IMR-90 (cell line): ENCODE measurements at regions not wholly inside any gene's neighbourhood (a gene's known extent, or its start where the extent isn't known, plus 50 kb on each side); places are given as distances from the start of the nearest gene placed in this dataset.

Experiments
- ATAC-seq: fragments of 200-7000 bp; cut with Tn5 transposase; 2 replicates; pipeline ENCODE4 v1.9.1; 2020; ENCODE audit warnings: low read depth, mild to moderate bottlenecking, moderate library complexity
- BruUV-seq: library from RNA; stranded (reverse); fragments of 400-500 nt; replicated peaks from 2 replicates; lab custom pipeline; 2021; lab: Mats Ljungman, UMichigan
- CTCF ChIA-PET: fragments of 300-600 bp; formaldehyde crosslinking; extraction: SDS; loops from one replicate; lab custom pipeline; 2021; ENCODE audit warnings: antibody characterized with exemption; lab: Yijun Ruan, JAX
- POLR2A ChIA-PET: fragments of 300-600 bp; sonication (Branson Sonifier 250); formaldehyde crosslinking; loops from one replicate; lab custom pipeline; 2022; ENCODE audit warnings: antibody characterized with exemption; ENCODE audit not compliant: unreplicated experiment; lab: Charles Lee
- DNase-seq: peaks from one replicate; pipeline ENCODE4 v3.0.0; 2013
- H2AFZ ChIP-seq: replicated peaks from 2 replicates; pipeline ENCODE3; 2013; ENCODE audit warnings: low read length, mild to moderate bottlenecking; ENCODE audit not compliant: poor library complexity
- H2AK5ac ChIP-seq: 2 replicates; pipeline ENCODE4 v1.6.1; 2013; ENCODE audit warnings: low read depth, low read length, inconsistent platforms
- H2AK9ac ChIP-seq: replicated peaks from 2 replicates; pipeline ENCODE3; 2013; ENCODE audit warnings: mild to moderate bottlenecking, low read depth, low read length, moderate library complexity; ENCODE audit not compliant: poor library complexity
- H2BK120ac ChIP-seq: 2 replicates; pipeline ENCODE4 v1.6.1; 2013; ENCODE audit warnings: low read depth, low read length, inconsistent platforms
- H2BK15ac ChIP-seq: 3 replicates; pipeline ENCODE4 v1.6.1; 2013; ENCODE audit warnings: low read depth, low read length, inconsistent platforms
- H2BK20ac ChIP-seq: 2 replicates; pipeline ENCODE4 v1.6.1; 2013; ENCODE audit warnings: low read depth, mild to moderate bottlenecking, inconsistent platforms, low read length, moderate library complexity
- H2BK5ac ChIP-seq: 2 replicates; pipeline ENCODE4 v1.6.1; 2013; ENCODE audit warnings: mild to moderate bottlenecking, low read depth, low read length, inconsistent platforms; ENCODE audit not compliant: poor library complexity, severe bottlenecking
- H3K14ac ChIP-seq: replicated peaks from 2 replicates; pipeline ENCODE4 v1.6.1; 2013; ENCODE audit warnings: low read depth, low read length, inconsistent platforms
- H3K18ac ChIP-seq: 2 replicates; pipeline ENCODE4 v1.6.1; 2013; ENCODE audit warnings: low read depth, low read length, control low read depth
- H3K23ac ChIP-seq: 2 replicates; pipeline ENCODE4 v1.6.1; 2013; ENCODE audit warnings: low read depth, low read length, inconsistent platforms
- H3K27ac ChIP-seq: 2 replicates; pipeline ENCODE4 v1.5.1; 2013; ENCODE audit warnings: mild to moderate bottlenecking, control low read depth, low read length; ENCODE audit not compliant: insufficient read depth
- H3K27me3 ChIP-seq: 2 replicates; pipeline ENCODE4 v1.6.1; 2013; ENCODE audit warnings: low read length; ENCODE audit not compliant: control insufficient read depth, insufficient read depth
- H3K36me3 ChIP-seq: 2 replicates; pipeline ENCODE4 v1.6.1; 2013; ENCODE audit warnings: low read length, mixed read lengths; ENCODE audit not compliant: control insufficient read depth, insufficient read depth
- H3K4ac ChIP-seq: 2 replicates; pipeline ENCODE4 v1.6.1; 2013; ENCODE audit warnings: low read depth, low read length, inconsistent platforms
- H3K4me1 ChIP-seq: 2 replicates; pipeline ENCODE4 v1.6.1; 2013; ENCODE audit warnings: low read length, mixed read lengths; ENCODE audit not compliant: control insufficient read depth, insufficient read depth
- H3K4me2 ChIP-seq: 2 replicates; pipeline ENCODE4 v1.6.1; 2013; ENCODE audit warnings: low read depth, mild to moderate bottlenecking, control low read depth, low read length, moderate library complexity
- H3K4me3 ChIP-seq: 2 replicates; pipeline ENCODE4 v1.5.1; 2013; ENCODE audit warnings: low read depth, mild to moderate bottlenecking, control low read depth, low read length, moderate library complexity; ENCODE audit not compliant: insufficient read depth
- H3K56ac ChIP-seq: 2 replicates; pipeline ENCODE4 v1.6.1; 2013; ENCODE audit warnings: low read length, inconsistent platforms; ENCODE audit not compliant: insufficient read depth; ENCODE audit errors: extremely low read depth
- H3K79me1 ChIP-seq, 2 experiments: 2 replicates each; pipeline ENCODE4 v1.6.1; 2013; ENCODE audit warnings: low read length in 2 of 2, inconsistent platforms in 1 of 2, low read depth in 1 of 2
- H3K9ac ChIP-seq: 2 replicates; pipeline ENCODE4 v1.6.1; 2013; ENCODE audit warnings: low read depth, low read length, control low read depth
- H3K9me1 ChIP-seq: 2 replicates; pipeline ENCODE4 v1.6.1; 2013; ENCODE audit warnings: low read length, inconsistent platforms; ENCODE audit not compliant: insufficient read depth
- H3K9me3 ChIP-seq: 2 replicates; pipeline ENCODE4 v1.6.1; 2013; ENCODE audit warnings: low read length; ENCODE audit not compliant: control insufficient read depth, insufficient read depth
- H4K20me1 ChIP-seq: 2 replicates; pipeline ENCODE4 v1.6.1; 2013; ENCODE audit warnings: low read length, inconsistent platforms; ENCODE audit not compliant: insufficient read depth
- H4K5ac ChIP-seq: 2 replicates; pipeline ENCODE4 v1.6.1; 2013; ENCODE audit warnings: mild to moderate bottlenecking, low read depth, low read length, control low read depth
- H4K8ac ChIP-seq, 2 experiments: 2 replicates each; pipeline ENCODE4 v1.6.1; 2013; ENCODE audit warnings: low read depth in 2 of 2, low read length in 2 of 2, control low read depth in 1 of 2, inconsistent platforms in 1 of 2
- H4K91ac ChIP-seq: 2 replicates; pipeline ENCODE4 v1.6.1; 2013; ENCODE audit warnings: low read depth, low read length, inconsistent platforms; ENCODE audit not compliant: insufficient read depth
- BHLHE40 ChIP-seq: fragments of 150-350 bp; IDR thresholded peaks from 2 replicates; pipeline ENCODE4 v1.6.1; 2016; ENCODE audit warnings: mild to moderate bottlenecking, low read depth, low read length
- CEBPB ChIP-seq: IDR thresholded peaks from 2 replicates; pipeline ENCODE4 v1.6.1; 2012; ENCODE audit warnings: low read depth, low read length, improper control_type of control experiment
- CHD1 ChIP-seq: IDR thresholded peaks from 2 replicates; pipeline ENCODE4 v1.6.1; 2012; ENCODE audit warnings: low read depth, low read length, improper control_type of control experiment
- MAZ ChIP-seq: IDR thresholded peaks from 2 replicates; pipeline ENCODE4 v1.6.1; 2012; ENCODE audit warnings: low read depth, mild to moderate bottlenecking, low read length, improper control_type of control experiment, moderate library complexity, borderline replicate concordance
- MXI1 ChIP-seq: IDR thresholded peaks from 2 replicates; pipeline ENCODE4 v1.6.1; 2012; ENCODE audit warnings: low read depth, mild to moderate bottlenecking, low read length, moderate library complexity, borderline replicate concordance
- POLR2A ChIP-seq: IDR thresholded peaks from 2 replicates; pipeline ENCODE4 v1.6.1; 2012; ENCODE audit warnings: mild to moderate bottlenecking, low read depth, low read length
- RAD21 ChIP-seq: IDR thresholded peaks from 2 replicates; pipeline ENCODE4 v1.6.1; 2012; ENCODE audit warnings: low read length, improper control_type of control experiment
- RFX5 ChIP-seq: IDR thresholded peaks from 2 replicates; pipeline ENCODE4 v1.8.0; 2012; ENCODE audit warnings: low read depth, mild to moderate bottlenecking, low read length, moderate library complexity
- SMC3 ChIP-seq: fragments of 150-350 bp; IDR thresholded peaks from 2 replicates; pipeline ENCODE4 v1.6.1; 2016; ENCODE audit warnings: low read depth, mild to moderate bottlenecking, antibody characterized with exemption, low read length, moderate library complexity
- WGBS, 2 experiments: methylation state at CpG; one replicate each; pipeline versions ENCODE4 v1.1.5 to v1.1.7; 2013; ENCODE audit warnings: missing lambda C conversion rate in 2 of 2; ENCODE audit not compliant: insufficient read length in 1 of 2; ENCODE audit errors: extremely low coverage in 2 of 2; 5-methylcytosine and 5-hydroxymethylcytosine counted together
- dilution Hi-C: fragments of 300-500 bp; cut with HindIII; formaldehyde crosslinking; loops from one replicate; pipeline ENCODE4 v1.14.3; 2018; ENCODE audit warnings: low sequenced_read_pairs; ENCODE audit not compliant: unreplicated experiment
- in situ Hi-C: fragments of 300-500 bp; cut with MboI; formaldehyde crosslinking; loops from 3 replicates; pipeline ENCODE4 v1.14.3; 2019; ENCODE audit warnings: low sequenced_read_pairs, inconsistent platforms, mixed read lengths
- intact Hi-C: fragments of 100-400 bp; cut with micrococcal nuclease; formaldehyde crosslinking; loops from 2 replicates; pipeline ENCODE4 v1.10.0; 2022
- TF ChIP-seq, protein P1 (sequence below): fragments of 150-350 bp; IDR thresholded peaks from 2 replicates; pipeline ENCODE4 v1.6.1; 2017; ENCODE audit warnings: mild to moderate bottlenecking, antibody characterized with exemption, low read length, low read depth
- TF ChIP-seq, protein P2 (sequence below): fragments of 150-350 bp; IDR thresholded peaks from 2 replicates; pipeline ENCODE4 v1.6.1; 2016; ENCODE audit warnings: low read depth, mild to moderate bottlenecking, low read length, moderate library complexity, borderline replicate concordance
- TF ChIP-seq, protein P3 (sequence below): conservative IDR thresholded peaks from 2 replicates; pipeline ENCODE4 v1.5.1; 2012; ENCODE audit warnings: mild to moderate bottlenecking, low read depth, low read length, improper control_type of control experiment

DNA sequence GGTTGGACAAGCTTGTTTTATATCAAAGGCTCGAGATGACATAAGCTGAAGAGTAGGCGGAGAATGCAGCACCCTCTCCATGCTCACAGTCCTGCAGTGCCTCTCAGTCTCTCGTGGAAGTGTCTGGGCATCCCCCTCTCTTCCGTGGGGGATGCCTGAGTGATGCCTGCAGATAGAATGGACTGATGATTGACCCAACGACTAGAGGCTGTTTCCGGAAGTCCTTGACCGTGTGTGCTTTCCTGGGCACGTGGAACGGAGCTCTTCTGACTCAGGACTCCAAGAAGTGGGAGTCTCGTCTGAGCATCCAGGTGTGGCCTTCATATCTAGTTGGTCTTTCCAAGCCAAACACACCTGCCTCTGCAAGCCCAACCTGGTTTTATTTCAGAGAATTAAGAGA, 241.8 kb upstream of the IRX2 start:
- no peak for ATAC-seq
- no TSS peak for BruUV-seq
- Histone ChIP-seq H2AFZ (no peak overlapping the region), H2BK120ac (no peak overlapping the region), H2AK5ac (no peak overlapping the region), H4K91ac (no peak overlapping the region), H2AK9ac (no peak overlapping the region), H4K5ac (no peak overlapping the region), H3K18ac (no peak overlapping the region), H3K27me3 (no peaks in the 10 kb centered on the region), H2BK20ac (no peak overlapping the region), H3K56ac (no peak overlapping the region), H3K79me1 (no peaks in the 10 kb centered on the region), H2BK15ac (no peak overlapping the region), H3K4me1 (no peaks in the 10 kb centered on the region), H4K20me1 (no peaks in the 10 kb centered on the region), H3K4me3 (no peak overlapping the region), H3K9ac (no peak overlapping the region), H3K23ac (no peak overlapping the region), H3K36me3 (no peaks in the 10 kb centered on the region), H4K8ac (no peak overlapping the region), H3K9me3 (peaks cover 28% of the 10 kb centered on the region), H2BK5ac (no peak overlapping the region), H3K9me1 (no peaks in the 10 kb centered on the region), H3K4me2 (no peak overlapping the region), H3K14ac (no peak overlapping the region), H3K27ac (no peak overlapping the region), H3K4ac (no peak overlapping the region)
- in situ Hi-C loops, result no loop called here
- DNase-seq, result no peak
- CTCF ChIA-PET, result no interaction called here
- intact Hi-C loops, result no loop called here
- 90% methylated on average over 2 of the region's 10 CpGs; no CpG with 5 or more reads in 1 of the 2 experiments for WGBS, 2 experiments
- POLR2A ChIA-PET, result no interaction called here
- TF ChIP-seq CEBPB, result no peak
- no peak for TF ChIP-seq MAZ
- no peak for TF ChIP-seq RFX5
- no peak for TF ChIP-seq BHLHE40
- TF ChIP-seq SMC3, result no peak
- no peak for TF ChIP-seq POLR2A
- TF ChIP-seq MXI1, result no peak
- no peak for TF ChIP-seq RAD21
- TF ChIP-seq, protein P1, sequence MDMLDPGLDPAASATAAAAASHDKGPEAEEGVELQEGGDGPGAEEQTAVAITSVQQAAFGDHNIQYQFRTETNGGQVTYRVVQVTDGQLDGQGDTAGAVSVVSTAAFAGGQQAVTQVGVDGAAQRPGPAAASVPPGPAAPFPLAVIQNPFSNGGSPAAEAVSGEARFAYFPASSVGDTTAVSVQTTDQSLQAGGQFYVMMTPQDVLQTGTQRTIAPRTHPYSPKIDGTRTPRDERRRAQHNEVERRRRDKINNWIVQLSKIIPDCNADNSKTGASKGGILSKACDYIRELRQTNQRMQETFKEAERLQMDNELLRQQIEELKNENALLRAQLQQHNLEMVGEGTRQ, result no peak
- no peak for TF ChIP-seq CHD1
- TF ChIP-seq, protein P2, sequence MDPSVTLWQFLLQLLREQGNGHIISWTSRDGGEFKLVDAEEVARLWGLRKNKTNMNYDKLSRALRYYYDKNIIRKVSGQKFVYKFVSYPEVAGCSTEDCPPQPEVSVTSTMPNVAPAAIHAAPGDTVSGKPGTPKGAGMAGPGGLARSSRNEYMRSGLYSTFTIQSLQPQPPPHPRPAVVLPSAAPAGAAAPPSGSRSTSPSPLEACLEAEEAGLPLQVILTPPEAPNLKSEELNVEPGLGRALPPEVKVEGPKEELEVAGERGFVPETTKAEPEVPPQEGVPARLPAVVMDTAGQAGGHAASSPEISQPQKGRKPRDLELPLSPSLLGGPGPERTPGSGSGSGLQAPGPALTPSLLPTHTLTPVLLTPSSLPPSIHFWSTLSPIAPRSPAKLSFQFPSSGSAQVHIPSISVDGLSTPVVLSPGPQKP, result no peak
- TF ChIP-seq, protein P3, sequence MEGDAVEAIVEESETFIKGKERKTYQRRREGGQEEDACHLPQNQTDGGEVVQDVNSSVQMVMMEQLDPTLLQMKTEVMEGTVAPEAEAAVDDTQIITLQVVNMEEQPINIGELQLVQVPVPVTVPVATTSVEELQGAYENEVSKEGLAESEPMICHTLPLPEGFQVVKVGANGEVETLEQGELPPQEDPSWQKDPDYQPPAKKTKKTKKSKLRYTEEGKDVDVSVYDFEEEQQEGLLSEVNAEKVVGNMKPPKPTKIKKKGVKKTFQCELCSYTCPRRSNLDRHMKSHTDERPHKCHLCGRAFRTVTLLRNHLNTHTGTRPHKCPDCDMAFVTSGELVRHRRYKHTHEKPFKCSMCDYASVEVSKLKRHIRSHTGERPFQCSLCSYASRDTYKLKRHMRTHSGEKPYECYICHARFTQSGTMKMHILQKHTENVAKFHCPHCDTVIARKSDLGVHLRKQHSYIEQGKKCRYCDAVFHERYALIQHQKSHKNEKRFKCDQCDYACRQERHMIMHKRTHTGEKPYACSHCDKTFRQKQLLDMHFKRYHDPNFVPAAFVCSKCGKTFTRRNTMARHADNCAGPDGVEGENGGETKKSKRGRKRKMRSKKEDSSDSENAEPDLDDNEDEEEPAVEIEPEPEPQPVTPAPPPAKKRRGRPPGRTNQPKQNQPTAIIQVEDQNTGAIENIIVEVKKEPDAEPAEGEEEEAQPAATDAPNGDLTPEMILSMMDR, result no peak
- dilution Hi-C loops, result no loop called here
